ENCODE measurements at regions not wholly inside any gene's neighbourhood (a gene's known extent, or its start where the extent isn't known, plus 50 kb on each side); places are given as distances from the start of the nearest gene placed in this dataset.

GRCh38 chr15:54815556-54815955, 381.2 kb downstream of the RSL24D1 start:
- TF ChIP-seq CTCF (IDR thresholded peaks at IDR 0.05; ENCODE audit: insufficient read depth, low read length, missing control alignments): no peak
- POLR2A ChIA-PET: no interaction called here
- DNase-seq (ENCODE audit: low read depth, low spot score): no peak
- CTCF ChIA-PET: no interaction called here
- no peak overlapping the region for H3K4me3 ChIP-seq (ENCODE audit: low read depth, low read length)

- CTCF ChIA-PET: no interaction called here
- DNase-seq (ENCODE audit: low read depth, low spot score): no peak
- POLR2A ChIA-PET: no interaction called here
- TF ChIP-seq CTCF (IDR thresholded peaks at IDR 0.05; ENCODE audit: insufficient read depth, low read length, missing control alignments): no peak
- H3K4me3 ChIP-seq (ENCODE audit: low read depth, low read length): no peak overlapping the region
These were observed 384.4 kb downstream of the RSL24D1 start for GRCh38 chr15:54812383-54812782.

DNA sequence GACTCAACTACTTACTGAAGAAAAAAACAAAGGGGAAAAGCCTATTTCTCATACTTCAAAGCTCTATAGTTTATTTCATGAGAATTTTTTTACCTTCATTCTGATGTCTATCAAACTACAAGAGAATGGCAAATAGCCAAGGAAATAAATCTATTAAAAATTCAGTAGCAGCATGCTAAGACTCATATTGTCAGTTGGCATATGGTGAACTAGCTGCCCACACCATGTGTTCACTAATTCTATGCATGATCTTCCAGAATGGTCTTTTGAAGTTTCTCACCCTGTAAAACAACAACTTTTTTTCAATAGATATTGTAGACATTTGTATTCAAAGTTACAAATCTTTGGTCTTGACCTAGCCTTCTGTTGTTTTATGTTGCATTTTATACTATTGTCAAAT, 386.2 kb downstream of the RSL24D1 start:
- H3K4me3 ChIP-seq (ENCODE audit: low read depth, low read length): no peak overlapping the region
- POLR2A ChIA-PET: no interaction called here
- CTCF ChIA-PET: no interaction called here
- no peak for TF ChIP-seq CTCF (IDR thresholded peaks at IDR 0.05; ENCODE audit: insufficient read depth, low read length, missing control alignments)
- no peak for DNase-seq (ENCODE audit: low read depth, low spot score)

GRCh38 chr15:54810031-54810430, 386.7 kb downstream of the RSL24D1 start:
- POLR2A ChIA-PET: no interaction called here
- CTCF ChIA-PET: no interaction called here
- no peak overlapping the region for H3K4me3 ChIP-seq (ENCODE audit: low read depth, low read length)
- no peak for DNase-seq (ENCODE audit: low read depth, low spot score)
- TF ChIP-seq CTCF (IDR thresholded peaks at IDR 0.05; ENCODE audit: insufficient read depth, low read length, missing control alignments): no peak

GRCh38 chr15:54808321-54808720, 388.4 kb downstream of the RSL24D1 start:
- ChIA-PET CTCF (no interaction called here), POLR2A (no interaction called here)
- DNase-seq (ENCODE audit: low read depth, low spot score): no peak
- no peak overlapping the region for H3K4me3 ChIP-seq (ENCODE audit: low read depth, low read length)
- TF ChIP-seq CTCF (IDR thresholded peaks at IDR 0.05; ENCODE audit: insufficient read depth, low read length, missing control alignments): no peak

DNA sequence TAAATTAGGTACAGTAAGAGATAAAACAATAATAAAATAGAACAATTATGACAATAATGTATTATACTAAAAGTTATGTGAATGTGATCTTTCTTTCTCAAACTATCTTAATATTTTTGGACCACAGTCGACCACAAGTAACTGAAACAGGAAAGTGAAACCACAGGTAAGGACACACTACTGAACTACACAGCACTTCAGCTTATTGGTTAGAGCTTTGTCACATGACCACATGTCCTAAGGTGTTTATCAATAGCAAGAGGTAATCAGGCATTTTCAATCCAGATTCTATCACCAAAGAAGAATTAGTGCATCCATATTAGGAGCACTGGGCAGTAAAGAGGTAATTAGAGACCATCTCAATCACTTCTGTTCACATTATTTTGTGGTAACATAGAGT, 392.8 kb downstream of the RSL24D1 start:
- ChIA-PET CTCF (no interaction called here), POLR2A (no interaction called here)
- DNase-seq (ENCODE audit: low read depth, low spot score): no peak
- TF ChIP-seq CTCF (IDR thresholded peaks at IDR 0.05; ENCODE audit: insufficient read depth, low read length, missing control alignments): no peak
- H3K4me3 ChIP-seq (ENCODE audit: low read depth, low read length): no peak overlapping the region

Data from AG04449 (cell line).